ENCODE measurements at regions not wholly inside any gene's neighbourhood (a gene's known extent, or its start where the extent isn't known, plus 50 kb on each side); places are given as distances from the start of the nearest gene placed in this dataset.

- ATAC-seq (ENCODE audit: low read depth) = peak; percentile 28
- Histone ChIP-seq H3K79me2 (ENCODE audit: control insufficient read depth, insufficient read depth, low read length) (peaks cover 70% of the 10 kb centered on the region), H3K9me3 (ENCODE audit: control extremely low read depth in 1 of 3, control insufficient read depth in 2 of 3, insufficient read depth in 1 of 3, low read length in 2 of 3) (no peaks in the 10 kb centered on the region), H3K36me3 (replicated peaks in 1 of 2; ENCODE audit: control extremely low read depth in 1 of 2, control insufficient read depth in 1 of 2, extremely low read depth in 1 of 2, insufficient read depth in 2 of 2, low read length in 1 of 2) (no peaks in the 10 kb centered on the region), H3K4me2 (replicated peaks; ENCODE audit: low read depth, low read length, poor library complexity, severe bottlenecking) (peak overlapping the region; percentile 58), H3K9ac (ENCODE audit: low read length) (peak overlapping the region; percentile 2), H4K20me1 (ENCODE audit: control insufficient read depth, insufficient read depth, low read length, poor library complexity, severe bottlenecking) (no peaks in the 10 kb centered on the region), H3K27ac (ENCODE audit: low read length in 2 of 2) (peak overlapping the region; percentile 65 to 69), H3K27me3 (replicated peaks in 1 of 4; ENCODE audit: control extremely low read depth in 1 of 4, control insufficient read depth in 3 of 4, insufficient read depth in 4 of 4, low read length in 3 of 4) (no peaks in the 10 kb centered on the region), H3K4me3 (ENCODE audit: control extremely low read depth in 1 of 5, extremely low read depth in 1 of 5, insufficient read depth in 1 of 5, low read depth in 2 of 5, low read length in 4 of 5) (no peak overlapping the region), H3K4me1 (ENCODE audit: control insufficient read depth in 2 of 2, insufficient read depth in 2 of 2, low read length in 2 of 2) (peaks cover 65 to 66% of the 10 kb centered on the region in 2 donors), H2AFZ (ENCODE audit: insufficient read depth, low read depth, low read length, poor library complexity, severe bottlenecking) (peak overlapping the region; percentile 52)
- Mint-ChIP-seq H3K27ac (no peak overlapping the region), H3K4me3 (peak overlapping the region; percentile 42), H3K4me1 (peaks cover 11% of the 10 kb centered on the region), H3K9me3 (ENCODE audit: insufficient read depth) (no peaks in the 10 kb centered on the region), H3K27me3 (no peaks in the 10 kb centered on the region)
- TF ChIP-seq CTCF (IDR thresholded peaks at IDR 0.05) (no peak), EZH2 (IDR thresholded peaks at IDR 0.05; ENCODE audit: borderline replicate concordance, insufficient read depth, low read depth, low read length, poor library complexity, severe bottlenecking) (no peak)
- 93% methylated on average over 1 of the region's 2 CpGs for WGBS (ENCODE audit: insufficient coverage)
- POLR2A ChIA-PET = interaction anchor here (0.5 to 2.3 kb wide), 10 partner anchors 61 to 284 kb away, joined by 3 to 17 read pairs (median 4); no protein-coding TSS in a partner anchor
- CTCF ChIA-PET = interaction anchor here (0.7 to 21.3 kb wide), 26 partner anchors 12 to 310 kb away, joined by 3 to 585 read pairs (median 5); no protein-coding TSS in a partner anchor
- peak; percentile 34 for DNase-seq
- intact Hi-C loops (cut with micrococcal nuclease) = loop anchor here (1.0 kb wide), 1 partner anchor 67 kb away; no protein-coding TSS in a partner anchor
These were observed 126.9 kb downstream of the PALM2AKAP2 start for GRCh38 chr9:109906766-109907382.

- Histone ChIP-seq H2AFZ (ENCODE audit: insufficient read depth, low read depth, low read length, poor library complexity, severe bottlenecking) (peak overlapping the region; percentile 52), H3K79me2 (ENCODE audit: control insufficient read depth, insufficient read depth, low read length) (peaks cover 75% of the 10 kb centered on the region), H3K27me3 (replicated peaks in 1 of 4; ENCODE audit: control extremely low read depth in 1 of 4, control insufficient read depth in 3 of 4, insufficient read depth in 4 of 4, low read length in 3 of 4) (no peaks in the 10 kb centered on the region), H3K27ac (ENCODE audit: low read length in 2 of 2) (peak overlapping the region; percentile 65 to 69), H3K36me3 (replicated peaks in 1 of 2; ENCODE audit: control extremely low read depth in 1 of 2, control insufficient read depth in 1 of 2, extremely low read depth in 1 of 2, insufficient read depth in 2 of 2, low read length in 1 of 2) (no peaks in the 10 kb centered on the region), H4K20me1 (ENCODE audit: control insufficient read depth, insufficient read depth, low read length, poor library complexity, severe bottlenecking) (no peaks in the 10 kb centered on the region), H3K4me2 (replicated peaks; ENCODE audit: low read depth, low read length, poor library complexity, severe bottlenecking) (peak overlapping the region; percentile 58), H3K9me3 (ENCODE audit: control extremely low read depth in 1 of 3, control insufficient read depth in 2 of 3, insufficient read depth in 1 of 3, low read length in 2 of 3) (no peaks in the 10 kb centered on the region), H3K4me3 (ENCODE audit: control extremely low read depth in 1 of 5, extremely low read depth in 1 of 5, insufficient read depth in 1 of 5, low read depth in 2 of 5, low read length in 4 of 5) (peak overlapping the region in 1 of 5 experiments; percentile 6), H3K4me1 (ENCODE audit: control insufficient read depth in 2 of 2, insufficient read depth in 2 of 2, low read length in 2 of 2) (peaks cover 69 to 72% of the 10 kb centered on the region in 2 donors), H3K9ac (ENCODE audit: low read length) (peak overlapping the region; percentile 2)
- Mint-ChIP-seq H3K27me3 (no peaks in the 10 kb centered on the region), H3K4me3 (peak overlapping the region; percentile 42), H3K27ac (no peak overlapping the region), H3K4me1 (peaks cover 11% of the 10 kb centered on the region), H3K9me3 (ENCODE audit: insufficient read depth) (no peaks in the 10 kb centered on the region)
- DNase-seq (peak; percentile 41), ATAC-seq (ENCODE audit: low read depth) (peak; percentile 38)
- no peak for TF ChIP-seq EZH2 (IDR thresholded peaks at IDR 0.05; ENCODE audit: borderline replicate concordance, insufficient read depth, low read depth, low read length, poor library complexity, severe bottlenecking)
- CTCF ChIA-PET = interaction anchor here (0.7 to 21.3 kb wide), 28 partner anchors 11 to 309 kb away, joined by 3 to 585 read pairs (median 5); no protein-coding TSS in a partner anchor
- POLR2A ChIA-PET = interaction anchor here (0.7 to 2.3 kb wide), 10 partner anchors 60 to 241 kb away, joined by 3 to 17 read pairs (median 5); no protein-coding TSS in a partner anchor
- intact Hi-C loops (cut with micrococcal nuclease) = loop anchor here (1.0 kb wide), 1 partner anchor 67 kb away; no protein-coding TSS in a partner anchor
- WGBS (ENCODE audit: insufficient coverage) = 28% methylated on average over 3 of the region's 5 CpGs
These were observed 127.4 kb downstream of the PALM2AKAP2 start for GRCh38 chr9:109907400-109907799.

Data from B cell (primary cell).